Keratinocyte (primary cell): ENCODE measurements at regions not wholly inside any gene's neighbourhood (a gene's known extent, or its start where the extent isn't known, plus 50 kb on each side); places are given as distances from the start of the nearest gene placed in this dataset.

Experiments
- DNase-seq: peaks from one replicate; pipeline ENCODE4 v3.0.0-alpha.2; 2011; ENCODE audit warnings: low read depth, missing footprints, low spot score
- FAIRE-seq: peaks from 2 replicates; lab custom pipeline; 2011; peaks lifted over from hg19 to GRCh38; lab: Jason Lieb, UNC
- H2AFZ ChIP-seq: 2 replicates; pipeline ENCODE4 v1.6.0; 2012; ENCODE audit warnings: low read length, control low read depth, inconsistent platforms; ENCODE audit not compliant: control insufficient read depth
- H3K27ac ChIP-seq: 2 replicates; pipeline ENCODE4 v1.5.1; 2011; ENCODE audit warnings: low read length; ENCODE audit not compliant: control insufficient read depth, insufficient read depth
- H3K27me3 ChIP-seq: 3 replicates; pipeline ENCODE4 v1.6.0; 2011; ENCODE audit warnings: low read length; ENCODE audit not compliant: control insufficient read depth, insufficient read depth; ENCODE audit errors: extremely low read depth
- H3K36me3 ChIP-seq, 2 experiments: 2 replicates in 1 of 2; 3 replicates in 1 of 2; pipeline ENCODE4 v1.5.1; 2011; ENCODE audit warnings: low read length in 2 of 2, mild to moderate bottlenecking in 1 of 2; ENCODE audit not compliant: control insufficient read depth in 2 of 2, insufficient read depth in 2 of 2; ENCODE audit errors: extremely low read depth in 1 of 2
- H3K4me1 ChIP-seq: 3 replicates; pipeline ENCODE4 v1.5.1; 2011; ENCODE audit warnings: low read length; ENCODE audit not compliant: control insufficient read depth, insufficient read depth; ENCODE audit errors: extremely low read depth
- H3K4me2 ChIP-seq: 3 replicates; pipeline ENCODE4 v1.6.0; 2011; ENCODE audit warnings: low read depth, low read length; ENCODE audit not compliant: control insufficient read depth, insufficient read depth; ENCODE audit errors: extremely low read depth
- H3K4me3 ChIP-seq, 3 experiments: fragments of 200-600 bp in 1 of 3; sonication (generic) in 1 of 3; 2 replicates in 2 of 3; 3 replicates in 1 of 3; pipeline ENCODE4 v1.5.1; 2011 to 2016; ENCODE audit warnings: low read length in 3 of 3, mild to moderate bottlenecking in 3 of 3, control low read depth in 2 of 3, inconsistent platforms in 1 of 3, low read depth in 1 of 3, mixed read lengths in 1 of 3, mixed run types in 1 of 3, moderate library complexity in 1 of 3; ENCODE audit not compliant: control insufficient read depth in 2 of 3, insufficient read depth in 2 of 3; ENCODE audit errors: extremely low read depth in 1 of 3
- H3K79me2 ChIP-seq: 2 replicates; pipeline ENCODE4 v1.6.0; 2012; ENCODE audit warnings: low read length; ENCODE audit not compliant: control insufficient read depth, insufficient read depth
- H3K9ac ChIP-seq: 3 replicates; pipeline ENCODE4 v1.6.0; 2011; ENCODE audit warnings: low read length; ENCODE audit not compliant: control insufficient read depth, insufficient read depth; ENCODE audit errors: extremely low read depth
- H3K9me1 ChIP-seq: 3 replicates; pipeline ENCODE4 v1.6.0; 2011; ENCODE audit warnings: low read length; ENCODE audit not compliant: control insufficient read depth, insufficient read depth; ENCODE audit errors: extremely low read depth
- H3K9me3 ChIP-seq: 2 replicates; pipeline ENCODE4 v1.5.1; 2012; ENCODE audit warnings: low read depth, low read length; ENCODE audit not compliant: control insufficient read depth
- H4K20me1 ChIP-seq: 3 replicates; pipeline ENCODE4 v1.6.0; 2011; ENCODE audit warnings: low read length; ENCODE audit not compliant: control insufficient read depth, insufficient read depth; ENCODE audit errors: extremely low read depth
- EZH2 ChIP-seq: IDR thresholded peaks from one replicate; pipeline ENCODE4 v1.6.1; 2012; ENCODE audit warnings: inconsistent platforms, mild to moderate bottlenecking, low read length, moderate library complexity
- dilution Hi-C: fragments of 300-500 bp; cut with MboI; formaldehyde crosslinking; loops from one replicate; pipeline ENCODE4 v1.7.0; 2020; ENCODE audit warnings: low sequenced_read_pairs; ENCODE audit not compliant: extremely low pct_ligation_motif_present
- TF ChIP-seq, protein P1 (sequence below), 3 experiments: IDR thresholded peaks in 1 of 3; conservative IDR thresholded peaks in 1 of 3; optimal IDR thresholded peaks in 1 of 3; 2 replicates in 2 of 3; 3 replicates in 1 of 3; pipeline versions ENCODE3 to v1.5.1; 2011; ENCODE audit warnings: low read length in 3 of 3, mild to moderate bottlenecking in 3 of 3, moderate library complexity in 2 of 3, control low read depth in 1 of 3, inconsistent platforms in 1 of 3; ENCODE audit not compliant: insufficient read depth in 2 of 3; ENCODE audit errors: extremely low read depth in 1 of 3

DNA sequence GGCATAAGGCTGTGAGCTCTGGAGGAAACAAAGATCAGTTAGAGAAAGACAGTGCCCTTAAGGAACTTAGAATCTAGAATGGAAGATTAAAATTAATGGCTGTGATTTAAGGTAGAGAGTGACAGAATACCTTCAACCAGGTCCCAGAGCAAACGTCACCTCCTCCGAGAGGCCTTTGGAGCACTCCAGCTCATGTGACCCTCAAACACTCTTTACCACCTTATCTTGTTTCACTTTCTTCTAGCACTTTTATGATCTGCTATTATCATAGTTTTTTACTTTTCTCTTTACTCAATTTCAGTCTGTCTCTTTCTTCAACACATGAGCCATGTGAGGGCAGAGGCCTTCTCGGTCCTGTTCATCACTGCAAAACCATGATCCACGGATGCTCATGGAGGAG lies 187.0 kb downstream of the SMIM20 start:
- Histone ChIP-seq H3K4me1 (peaks cover 6% of the 10 kb centered on the region), H3K9me1 (no peaks in the 10 kb centered on the region), H3K9me3 (no peaks in the 10 kb centered on the region), H4K20me1 (no peaks in the 10 kb centered on the region), H3K36me3 (no peaks in the 10 kb centered on the region), H2AFZ (no peak overlapping the region), H3K27ac (no peak overlapping the region), H3K27me3 (no peaks in the 10 kb centered on the region), H3K79me2 (no peaks in the 10 kb centered on the region), H3K4me2 (no peak overlapping the region), H3K4me3 (no peak overlapping the region), H3K9ac (no peak overlapping the region)
- no peak for TF ChIP-seq EZH2
- TF ChIP-seq, protein P1, sequence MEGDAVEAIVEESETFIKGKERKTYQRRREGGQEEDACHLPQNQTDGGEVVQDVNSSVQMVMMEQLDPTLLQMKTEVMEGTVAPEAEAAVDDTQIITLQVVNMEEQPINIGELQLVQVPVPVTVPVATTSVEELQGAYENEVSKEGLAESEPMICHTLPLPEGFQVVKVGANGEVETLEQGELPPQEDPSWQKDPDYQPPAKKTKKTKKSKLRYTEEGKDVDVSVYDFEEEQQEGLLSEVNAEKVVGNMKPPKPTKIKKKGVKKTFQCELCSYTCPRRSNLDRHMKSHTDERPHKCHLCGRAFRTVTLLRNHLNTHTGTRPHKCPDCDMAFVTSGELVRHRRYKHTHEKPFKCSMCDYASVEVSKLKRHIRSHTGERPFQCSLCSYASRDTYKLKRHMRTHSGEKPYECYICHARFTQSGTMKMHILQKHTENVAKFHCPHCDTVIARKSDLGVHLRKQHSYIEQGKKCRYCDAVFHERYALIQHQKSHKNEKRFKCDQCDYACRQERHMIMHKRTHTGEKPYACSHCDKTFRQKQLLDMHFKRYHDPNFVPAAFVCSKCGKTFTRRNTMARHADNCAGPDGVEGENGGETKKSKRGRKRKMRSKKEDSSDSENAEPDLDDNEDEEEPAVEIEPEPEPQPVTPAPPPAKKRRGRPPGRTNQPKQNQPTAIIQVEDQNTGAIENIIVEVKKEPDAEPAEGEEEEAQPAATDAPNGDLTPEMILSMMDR (optimal IDR thresholded peaks at IDR 0.05 in 1 of 3, IDR thresholded peaks at IDR 0.05 in 1 of 3, conservative IDR thresholded peaks at IDR 0.05 in 1 of 3; ENCODE audit: extremely low read depth in 1 of 3, insufficient read depth in 2 of 3, low read length in 3 of 3) = no peak
- dilution Hi-C loops = no loop called here
- FAIRE-seq = no peak
- no peak for DNase-seq

DNA sequence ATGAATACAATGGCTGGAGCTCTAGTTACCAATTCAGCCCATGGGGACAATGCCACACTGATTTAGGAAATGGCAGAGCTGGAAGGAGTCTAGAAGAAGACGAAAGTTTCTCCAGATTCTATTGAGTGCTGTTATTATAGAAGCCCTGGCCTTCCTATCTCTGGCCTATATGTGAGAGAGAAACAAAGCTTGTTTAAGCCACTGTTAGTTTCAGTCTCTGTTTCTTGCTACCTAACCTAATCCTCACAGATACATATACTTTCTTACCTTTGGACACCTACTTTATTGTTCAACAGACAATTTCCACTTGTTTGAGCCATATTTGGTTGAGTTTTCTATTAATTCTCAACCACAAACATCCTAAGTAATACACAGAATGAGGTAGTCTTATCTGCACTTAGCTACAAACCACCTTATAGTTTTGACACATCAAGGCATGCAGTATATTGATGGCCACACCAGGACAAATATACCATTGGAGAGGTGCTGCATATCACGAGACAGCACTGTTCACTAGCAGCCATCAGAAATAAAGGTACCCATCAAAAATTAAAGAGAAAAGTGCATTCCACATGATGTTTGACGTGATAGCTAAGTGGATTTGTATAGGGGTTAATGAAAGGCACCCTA lies 190.2 kb downstream of the SMIM20 start:
- Histone ChIP-seq H3K4me1 (peaks cover 8% of the 10 kb centered on the region), H2AFZ (no peak overlapping the region), H3K4me2 (no peak overlapping the region), H3K4me3 (no peak overlapping the region), H3K79me2 (no peaks in the 10 kb centered on the region), H4K20me1 (no peaks in the 10 kb centered on the region), H3K27me3 (no peaks in the 10 kb centered on the region), H3K9me1 (no peaks in the 10 kb centered on the region), H3K9me3 (no peaks in the 10 kb centered on the region), H3K9ac (no peak overlapping the region), H3K36me3 (no peaks in the 10 kb centered on the region), H3K27ac (no peak overlapping the region)
- dilution Hi-C loops = no loop called here
- TF ChIP-seq EZH2 = no peak
- TF ChIP-seq, protein P1 (optimal IDR thresholded peaks at IDR 0.05 in 1 of 3, IDR thresholded peaks at IDR 0.05 in 1 of 3, conservative IDR thresholded peaks at IDR 0.05 in 1 of 3; ENCODE audit: extremely low read depth in 1 of 3, insufficient read depth in 2 of 3, low read length in 3 of 3) = no peak
- FAIRE-seq (no peak), DNase-seq (no peak)
